AG09309 (cell line): ENCODE measurements at regions not wholly inside any gene's neighbourhood (a gene's known extent, or its start where the extent isn't known, plus 50 kb on each side); places are given as distances from the start of the nearest gene placed in this dataset.

ENCODE experiments used
- DNase-seq: peaks from one replicate; pipeline ENCODE4 v3.0.0-alpha.2; 2010; ENCODE audit warnings: low read depth
- H3K4me3 ChIP-seq: 2 replicates; pipeline ENCODE4 v1.5.1; 2011; ENCODE audit warnings: mild to moderate bottlenecking, low read depth, low read length, moderate library complexity; ENCODE audit not compliant: control insufficient read depth
- CTCF ChIP-seq: IDR thresholded peaks from 2 replicates; pipeline ENCODE4 v1.5.1; 2011; ENCODE audit warnings: mild to moderate bottlenecking, low read depth, low read length, inconsistent platforms; ENCODE audit not compliant: insufficient read depth, control insufficient read depth; ENCODE audit errors: missing control alignments

- TF ChIP-seq CTCF, result no peak
- no peak overlapping the region for H3K4me3 ChIP-seq
- no peak for DNase-seq
Measured at GRCh38 chr3:165463531-165463930, 267.3 kb upstream of the SLITRK3 start.

- no peak for DNase-seq
- no peak for TF ChIP-seq CTCF
- no peak overlapping the region for H3K4me3 ChIP-seq
Measured at GRCh38 chr3:165462636-165463334, 266.6 kb upstream of the SLITRK3 start.

GRCh38 chr3:165459924-165460835 is 264.0 kb upstream of the SLITRK3 start:
- TF ChIP-seq CTCF, result no peak

GRCh38 chr3:165459111-165459510 is 262.9 kb upstream of the SLITRK3 start:
- DNase-seq, result no peak
- H3K4me3 ChIP-seq, result no peak overlapping the region
- no peak for TF ChIP-seq CTCF

More at GRCh38 chr3:165459924-165460835, 264.0 kb upstream of the SLITRK3 start:
- H3K4me3 ChIP-seq, result no peak overlapping the region
- DNase-seq, result no peak

- TF ChIP-seq CTCF, result no peak
- no peak overlapping the region for H3K4me3 ChIP-seq
- DNase-seq, result no peak
Measured at GRCh38 chr3:165457096-165457495, 260.9 kb upstream of the SLITRK3 start.

GRCh38 chr3:165455793-165456192 is 259.6 kb upstream of the SLITRK3 start:
- TF ChIP-seq CTCF, result no peak
- no peak for DNase-seq
- no peak overlapping the region for H3K4me3 ChIP-seq
